ENCODE measurements at regions not wholly inside any gene's neighbourhood (a gene's known extent, or its start where the extent isn't known, plus 50 kb on each side); places are given as distances from the start of the nearest gene placed in this dataset.

DNA sequence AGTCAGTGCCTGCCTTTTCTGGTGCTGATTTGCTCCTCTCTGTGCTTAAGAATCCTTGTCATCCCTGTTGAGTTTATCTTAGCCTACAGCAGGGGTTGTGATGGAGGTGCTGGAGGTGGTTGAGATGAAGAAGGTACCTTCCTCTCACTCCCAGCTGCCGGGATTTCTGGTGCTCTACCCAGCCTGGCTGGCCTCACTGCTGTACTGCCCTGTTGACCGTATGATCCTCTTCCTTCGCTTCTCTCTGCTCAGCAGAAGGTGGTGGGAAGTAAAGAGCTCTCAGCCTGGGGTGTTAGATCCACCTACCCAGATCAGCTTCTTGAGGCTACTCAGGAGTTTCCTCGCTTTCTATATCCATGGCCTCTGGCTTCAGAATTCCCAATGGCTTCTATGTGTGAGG, 101.0 kb upstream of the NXT1 start:
- no peak for DNase-seq

DNA sequence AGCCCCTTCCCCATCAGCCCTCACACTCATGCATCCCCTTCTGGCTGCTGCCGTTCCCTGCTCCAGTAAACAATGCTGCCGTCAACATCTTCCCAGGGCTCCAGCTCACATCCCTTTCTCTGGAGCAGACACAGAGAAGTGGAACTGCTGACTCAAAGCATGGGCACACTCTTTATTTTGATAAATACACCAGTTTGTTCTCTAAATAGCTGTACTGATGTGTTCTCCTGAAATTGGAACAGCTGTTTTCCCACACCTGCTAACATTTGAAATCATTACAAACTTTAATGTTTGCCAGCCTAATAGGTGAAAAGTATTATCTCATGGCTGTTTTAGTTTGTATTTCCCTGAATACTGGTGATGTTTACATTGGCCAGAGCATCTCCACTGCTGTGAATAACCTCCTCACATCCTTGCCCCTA, 102.1 kb upstream of the NXT1 start:
- DNase-seq: no peak

DNA sequence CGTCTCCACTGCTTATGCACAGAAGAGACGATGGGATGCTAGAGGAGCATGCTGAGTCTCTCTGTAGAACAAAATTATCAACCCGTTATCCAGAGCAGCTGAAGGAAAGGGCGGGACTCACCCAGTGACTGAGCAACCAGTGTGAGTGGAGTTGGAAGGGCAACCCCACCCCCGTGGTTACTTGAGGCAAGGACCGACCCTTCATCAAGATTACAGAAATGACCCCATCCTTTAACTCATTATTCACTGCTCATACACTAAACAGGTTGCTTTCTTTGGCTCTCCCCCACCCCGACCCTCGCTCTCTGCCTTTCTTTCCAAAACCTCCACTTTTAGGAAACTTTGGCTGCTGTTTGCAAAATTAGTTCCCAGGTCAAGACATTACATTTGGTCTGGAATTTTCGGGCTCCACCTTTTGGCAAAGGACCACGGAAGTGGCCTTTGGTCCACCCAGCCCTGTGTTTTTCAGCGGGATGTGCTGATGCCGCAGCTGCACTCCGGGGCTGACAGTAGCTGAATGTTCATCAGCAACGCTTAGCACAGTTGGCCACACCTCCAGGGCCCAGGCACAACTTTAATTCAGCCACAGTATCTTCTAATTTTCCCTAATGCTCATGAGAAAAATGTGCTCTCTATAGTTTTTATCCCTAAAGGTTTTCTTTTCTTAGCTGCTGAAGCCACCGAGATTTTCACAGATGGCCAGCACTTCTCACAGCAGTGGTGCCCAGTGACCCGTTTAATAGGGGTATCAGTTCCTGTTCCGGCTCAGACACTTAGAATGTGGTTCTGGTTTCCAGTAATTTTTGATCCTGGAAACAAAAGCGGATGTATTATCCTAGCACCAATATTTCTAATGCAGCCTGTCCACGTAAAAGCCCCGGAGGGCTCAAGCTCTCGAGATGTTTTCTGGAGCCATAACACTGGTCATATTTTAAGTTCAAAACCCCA, 103.6 kb upstream of the NXT1 start:
- DNase-seq: no peak

DNA sequence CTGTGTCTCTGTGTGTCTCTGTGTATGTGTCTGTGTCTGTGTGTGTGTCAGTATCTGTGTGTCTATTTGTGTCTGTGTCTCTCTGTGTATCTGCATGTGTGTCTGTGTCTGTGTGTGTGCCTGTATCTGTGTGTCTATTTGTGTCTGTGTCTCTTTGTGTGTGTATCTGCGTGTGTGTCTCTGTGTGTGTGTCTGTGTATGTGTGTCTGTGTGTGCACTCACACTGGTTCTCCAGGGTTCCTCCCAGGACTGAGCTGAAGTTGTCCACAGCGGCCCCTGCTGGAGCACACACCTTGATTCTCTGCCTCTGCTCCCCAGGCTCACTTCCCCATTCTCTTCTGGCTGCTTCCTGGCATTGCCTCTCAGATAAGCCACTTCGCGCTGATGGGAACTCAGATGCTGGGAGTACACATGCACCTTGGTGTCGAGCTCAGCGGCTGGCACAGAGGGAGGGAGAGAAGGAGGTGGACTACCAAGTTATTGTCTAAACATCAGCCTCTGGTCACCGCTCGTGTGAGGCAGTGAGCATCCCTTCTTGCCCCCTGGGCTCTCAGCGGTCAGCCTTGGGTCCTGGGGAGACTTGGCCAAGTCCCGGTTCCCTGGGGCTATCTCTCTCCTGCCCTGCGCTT, 104.9 kb upstream of the NXT1 start:
- no peak for DNase-seq

DNA sequence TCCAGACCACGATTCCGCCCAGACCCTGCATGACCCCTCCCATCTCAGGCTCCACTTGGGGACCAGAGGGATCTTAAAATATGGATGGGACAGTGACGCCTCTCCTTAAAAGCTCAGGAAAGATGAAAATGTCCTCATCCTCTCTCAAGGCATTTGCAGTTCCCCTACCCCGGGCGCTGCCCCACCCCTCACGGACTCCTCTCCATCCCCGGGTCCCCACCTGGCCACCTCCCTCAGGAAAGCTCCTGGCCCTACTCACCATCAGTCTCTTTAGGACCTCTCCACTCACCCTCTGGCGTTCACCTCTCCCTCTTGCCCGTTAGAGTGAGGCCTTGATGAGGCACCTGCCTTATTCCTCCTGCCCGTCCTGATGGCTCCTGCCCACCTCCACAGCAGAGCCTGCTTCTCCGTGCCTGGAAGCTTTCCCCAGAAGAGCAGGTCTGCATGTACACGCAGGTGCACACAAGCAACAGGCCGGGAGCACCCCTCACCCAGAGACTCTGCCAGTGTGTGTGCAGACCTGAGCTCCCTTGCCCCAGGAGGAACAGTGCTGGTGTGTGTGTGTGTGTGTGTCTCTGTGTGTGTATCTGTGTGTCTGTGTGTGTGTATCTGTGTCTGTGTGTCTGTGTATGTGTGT, 105.6 kb upstream of the NXT1 start:
- no peak for DNase-seq

DNA sequence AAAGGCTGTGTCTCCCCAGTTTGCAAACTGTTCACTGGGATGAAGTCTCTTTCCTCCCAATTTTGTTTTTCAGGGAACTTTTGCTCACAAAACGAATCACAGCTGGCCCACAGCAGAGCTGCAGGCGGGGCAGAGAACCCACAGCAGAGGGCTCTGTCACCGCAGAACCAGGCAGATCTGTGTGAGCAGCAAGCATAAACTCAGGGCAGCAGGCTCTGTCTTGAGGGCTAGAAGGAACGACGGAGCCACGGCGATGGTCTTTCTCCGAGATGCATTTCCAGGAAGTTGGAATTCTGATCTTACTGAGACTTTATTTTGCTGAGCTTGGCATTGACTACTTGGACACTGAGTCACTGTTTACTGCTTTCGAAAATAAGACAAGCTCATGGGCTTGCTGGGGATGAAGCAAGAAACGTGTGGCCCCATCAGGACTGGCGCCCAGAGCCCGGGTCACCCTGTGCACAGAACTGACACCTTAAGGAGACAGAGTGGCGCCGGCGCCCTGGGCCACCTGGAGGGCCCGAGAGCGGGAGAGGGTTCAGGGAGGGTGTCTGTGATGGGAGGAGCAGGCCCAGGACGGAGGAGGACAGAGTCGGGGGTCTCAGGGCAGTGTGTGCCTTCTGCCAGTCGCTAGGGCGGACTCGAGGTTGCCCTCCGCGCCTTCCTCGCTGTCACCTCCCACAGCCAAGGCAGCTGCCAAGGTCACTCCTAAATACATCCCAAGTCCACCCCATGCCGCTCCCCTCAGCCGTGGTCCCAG, 106.3 kb upstream of the NXT1 start:
- DNase-seq: no peak

DNA sequence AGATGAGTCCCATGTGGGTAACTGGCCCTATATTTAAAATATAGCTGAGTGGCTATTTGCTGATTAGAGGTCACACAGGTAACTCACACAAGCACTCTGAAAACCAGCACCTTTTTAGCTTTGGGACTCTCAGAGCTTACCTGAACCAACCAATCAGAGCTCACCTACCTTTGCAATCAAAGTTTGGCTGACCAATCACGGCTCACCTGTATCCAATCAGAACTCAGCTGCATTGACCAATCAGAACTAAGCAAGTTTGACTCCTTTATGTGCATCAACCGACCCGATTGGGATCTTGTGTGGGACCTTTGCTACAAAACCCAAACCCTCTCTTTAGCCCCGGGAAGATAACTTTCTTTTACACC, 106.8 kb upstream of the NXT1 start:
- no peak for DNase-seq

DNA sequence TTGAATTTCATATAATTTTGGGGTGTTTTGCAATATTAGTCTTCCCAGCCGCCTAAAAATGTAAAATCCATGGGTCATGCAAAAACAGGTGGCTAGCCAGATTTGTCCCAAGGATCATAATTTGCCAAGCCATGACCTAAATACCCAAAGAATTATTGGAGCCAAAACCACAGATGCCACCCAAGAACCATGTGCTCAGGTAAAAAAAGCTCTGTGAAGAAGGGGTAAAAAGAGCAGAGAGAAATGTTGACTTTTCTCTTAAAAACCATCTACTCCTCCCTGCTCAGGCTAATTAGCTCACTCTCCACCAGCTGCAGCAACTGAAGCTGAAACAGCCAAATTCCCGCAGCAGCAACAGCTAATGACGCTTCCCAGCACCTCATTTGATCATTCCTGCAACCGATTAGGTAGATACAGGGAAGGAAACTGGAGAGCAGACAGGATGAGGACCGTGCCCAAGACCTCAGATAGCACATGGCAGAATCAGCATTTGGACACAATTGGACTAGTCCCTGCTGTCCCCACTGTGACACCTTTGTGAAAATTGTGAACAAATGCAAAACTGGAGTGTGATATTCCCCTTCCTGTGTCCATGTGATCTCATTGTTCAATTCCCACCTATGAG, 107.9 kb upstream of the NXT1 start:
- peak; percentile 63 for DNase-seq

DNA sequence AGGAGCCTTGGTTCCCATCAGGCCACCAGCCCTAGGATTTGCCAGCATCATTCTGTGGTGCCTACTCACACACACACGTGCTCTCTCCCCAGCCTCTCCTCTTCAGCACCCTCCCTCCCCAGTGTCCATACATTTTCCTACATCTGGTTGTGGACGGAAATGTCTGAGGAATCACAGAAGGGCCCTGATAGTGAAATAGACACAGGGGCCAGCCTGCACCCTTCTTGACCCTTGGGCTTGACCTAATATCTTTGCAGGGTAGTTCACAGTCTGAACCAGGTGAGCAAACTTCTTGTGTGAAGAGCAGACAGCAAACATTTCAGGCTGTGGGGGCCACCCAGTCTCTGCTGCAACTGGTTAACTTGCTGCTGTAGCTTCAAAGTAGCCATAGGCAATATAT, 108.5 kb upstream of the NXT1 start:
- DNase-seq: peak; percentile 22

DNA sequence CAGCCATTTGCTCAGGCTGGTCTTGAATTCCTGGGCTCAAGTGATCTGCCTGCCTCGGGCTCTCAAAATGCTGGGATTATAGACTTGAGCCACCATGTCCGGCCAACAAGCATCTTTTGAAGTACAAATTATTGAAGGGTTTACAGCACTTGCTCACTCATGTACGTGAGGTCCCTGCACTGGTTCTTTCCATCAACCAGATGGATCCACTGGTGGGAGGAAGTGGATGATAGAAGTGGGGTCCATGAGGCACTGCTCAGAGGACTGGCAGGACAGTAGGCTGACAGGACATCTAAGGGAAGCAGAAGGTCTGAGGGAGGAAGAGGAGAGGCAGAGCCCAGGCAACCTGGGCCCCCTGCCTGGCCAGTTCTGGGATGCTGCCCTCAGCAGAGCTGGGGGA, 109.2 kb upstream of the NXT1 start:
- no peak for DNase-seq

DNA sequence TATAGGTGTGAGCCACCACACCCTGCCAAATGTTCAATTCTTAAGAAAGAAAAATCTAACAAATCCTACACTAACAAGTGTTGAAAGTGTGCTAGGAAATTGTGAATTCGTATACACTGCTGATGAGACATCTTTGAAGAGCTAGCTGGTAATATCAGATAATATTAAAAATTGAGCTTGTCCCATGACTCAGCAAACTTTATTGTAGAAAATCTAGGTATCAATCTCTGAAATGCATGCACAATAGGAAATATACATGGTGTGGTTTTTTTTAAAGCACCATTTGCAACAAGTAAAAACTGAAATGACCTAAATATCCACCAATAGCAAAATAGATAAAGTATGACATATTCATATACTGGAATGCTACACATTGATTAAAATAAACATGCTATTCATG, 110.1 kb upstream of the NXT1 start:
- no peak for DNase-seq

DNA sequence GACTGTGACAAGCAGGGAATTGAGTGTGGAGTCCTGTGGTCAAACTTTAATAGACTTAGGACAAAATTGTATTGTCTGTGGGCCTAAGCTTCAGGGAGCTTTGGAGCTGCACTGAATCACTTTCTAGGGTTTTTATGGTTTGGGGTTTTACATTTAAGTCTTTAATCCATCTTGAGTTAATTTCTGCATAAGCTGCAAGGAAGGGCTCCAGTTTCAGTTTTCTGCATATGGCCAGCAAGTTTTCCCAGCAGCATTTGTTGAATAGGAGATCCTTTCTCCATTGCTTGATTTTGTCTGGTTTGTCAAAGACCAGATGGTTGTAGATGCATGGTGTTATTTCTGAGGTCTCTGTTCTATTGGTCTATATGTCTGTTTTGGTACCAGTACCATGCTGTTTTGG, 113.4 kb upstream of the NXT1 start:
- no peak for DNase-seq

DNA sequence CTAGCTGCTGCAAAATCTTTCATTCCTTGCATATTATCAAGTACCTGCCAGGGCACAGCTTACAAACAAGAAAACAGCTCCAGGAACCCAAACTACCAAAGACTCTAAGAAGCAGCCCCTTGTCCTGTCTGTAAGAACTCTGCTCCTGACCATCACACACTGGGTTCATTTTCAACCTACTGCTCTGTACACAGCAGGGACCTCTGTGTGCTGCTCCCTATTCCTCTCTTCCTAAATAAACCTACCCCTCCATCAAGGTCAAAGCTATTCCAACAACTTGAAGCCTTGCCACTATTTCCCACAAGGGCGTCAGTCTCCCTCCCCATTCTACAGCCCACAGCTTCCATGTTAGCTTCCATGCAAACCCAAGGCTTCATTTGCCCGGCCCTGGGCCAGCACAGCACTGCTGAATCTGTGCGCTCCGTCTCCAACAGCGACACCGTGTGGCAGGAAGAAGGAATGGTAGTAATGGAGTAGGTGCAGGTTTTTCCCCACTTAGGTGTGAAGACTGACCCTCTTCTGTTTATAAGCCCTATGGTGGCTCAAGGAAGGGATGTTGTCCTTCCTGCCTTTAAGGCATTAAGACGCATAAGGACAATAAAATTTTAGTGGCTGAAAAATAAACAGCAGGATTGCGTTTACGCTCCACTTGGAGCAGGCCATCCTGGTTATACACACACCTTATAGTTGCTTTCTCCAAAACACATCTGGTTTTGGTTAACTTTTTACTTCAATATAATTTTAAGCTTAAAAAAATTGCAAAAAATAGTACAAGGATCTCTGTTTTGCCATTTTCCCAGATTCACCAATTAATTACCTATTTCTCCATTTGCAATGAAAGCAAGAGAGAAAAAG, 115.2 kb upstream of the NXT1 start:
- no peak for DNase-seq

DNA sequence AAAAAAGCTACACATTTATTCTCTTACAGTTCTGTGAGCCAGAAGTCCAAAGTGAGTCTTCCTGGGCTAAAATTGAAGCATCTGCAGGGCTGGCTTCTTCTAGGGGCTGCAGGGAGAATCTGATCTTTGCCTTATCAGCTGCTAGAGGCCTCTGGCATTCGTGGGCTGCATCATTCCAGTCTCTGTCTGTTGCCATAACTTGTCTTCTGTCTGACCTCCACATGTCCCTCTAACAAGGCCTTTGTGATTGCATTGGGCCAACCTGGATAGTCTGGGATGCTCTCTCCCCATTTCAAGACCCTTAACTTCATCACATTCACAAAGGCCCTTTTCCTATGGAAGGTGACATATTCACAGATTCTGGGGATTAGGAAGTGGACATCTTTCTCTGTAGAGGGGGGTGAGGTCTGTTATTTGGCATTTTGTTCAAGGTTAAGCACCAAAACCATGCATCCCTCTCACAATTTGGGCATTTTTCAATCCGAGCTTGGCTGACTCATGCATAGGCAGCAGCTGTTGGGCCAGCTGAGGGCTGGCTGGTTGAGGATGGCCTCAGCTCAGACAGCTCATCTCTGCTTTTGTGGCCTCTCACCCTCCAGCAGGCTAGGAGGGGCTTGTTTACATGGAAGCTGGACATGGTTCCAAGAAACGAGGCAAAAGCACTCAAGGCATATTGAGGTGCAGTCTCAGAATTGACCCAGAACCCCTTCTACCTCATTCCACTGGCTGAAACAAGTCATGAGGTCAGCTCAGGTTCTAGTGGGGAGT, 116.1 kb upstream of the NXT1 start:
- DNase-seq: no peak

DNA sequence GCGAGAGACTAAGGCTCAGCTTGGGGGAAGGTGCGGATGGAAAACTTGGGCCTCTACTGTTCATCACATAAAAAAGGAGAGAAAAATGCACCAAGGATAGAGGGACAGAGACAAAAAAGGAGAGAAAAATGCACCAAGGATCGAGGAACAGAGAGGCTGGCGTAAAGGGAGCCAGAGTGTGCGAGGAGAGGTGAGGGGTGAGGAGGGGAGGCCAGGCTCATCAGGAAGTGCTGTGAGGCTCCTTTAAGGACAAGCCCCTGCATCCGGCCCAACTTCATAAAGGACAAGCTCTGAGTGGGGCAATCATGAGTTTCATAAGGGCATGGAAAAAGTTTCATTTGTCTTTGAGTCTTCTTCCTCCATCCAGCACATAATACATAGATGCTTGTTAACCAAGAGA, 117.2 kb upstream of the NXT1 start:
- no peak for DNase-seq

DNA sequence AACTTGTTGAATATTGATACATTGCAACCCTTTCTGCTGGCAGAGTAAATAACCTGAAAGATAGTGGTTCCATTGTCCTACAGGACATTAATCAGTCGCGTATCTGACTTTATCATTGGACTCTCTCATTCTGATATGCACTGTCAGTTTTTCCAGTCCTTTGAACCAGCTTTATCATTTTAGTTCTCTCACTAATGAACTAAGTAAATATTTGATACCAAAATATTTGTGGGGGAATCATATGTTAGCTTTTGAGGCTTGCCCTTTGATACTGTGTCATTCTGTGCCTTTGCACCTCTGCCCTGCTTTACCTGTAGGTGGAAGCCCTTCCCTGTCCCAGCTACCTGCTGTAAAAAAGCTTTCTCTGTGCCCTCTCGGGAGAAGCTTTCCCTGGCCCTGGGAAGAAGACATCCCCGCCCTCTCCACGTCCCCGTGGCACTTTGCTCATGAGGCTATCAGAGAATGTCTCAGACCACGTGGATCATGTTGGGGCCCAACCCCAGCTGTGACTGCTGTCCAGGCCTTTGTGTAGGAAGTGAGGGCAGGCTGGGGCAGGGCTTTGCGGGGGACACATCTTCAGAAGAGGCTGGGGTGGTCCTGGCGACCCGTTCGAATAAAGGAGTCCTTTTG, 117.8 kb upstream of the NXT1 start:
- DNase-seq: no peak

DNA sequence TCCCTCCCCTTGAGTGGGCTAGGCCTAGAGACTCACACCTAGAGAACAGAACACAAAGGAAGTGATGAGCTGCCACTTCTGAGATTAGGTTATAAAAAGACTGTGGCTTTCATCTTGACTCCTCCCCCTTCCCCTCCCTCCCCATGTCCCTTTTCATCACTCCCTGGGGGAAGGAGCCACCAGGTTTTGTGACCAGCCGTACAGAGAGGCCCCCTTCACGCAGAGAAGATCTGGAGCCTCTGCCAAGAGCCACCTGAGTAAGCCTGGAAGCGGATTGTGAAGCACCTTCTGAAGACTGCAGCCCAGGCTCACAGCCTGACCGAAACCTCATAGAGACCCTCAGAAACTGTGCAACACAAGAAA, 118.4 kb upstream of the NXT1 start:
- DNase-seq: no peak

DNA sequence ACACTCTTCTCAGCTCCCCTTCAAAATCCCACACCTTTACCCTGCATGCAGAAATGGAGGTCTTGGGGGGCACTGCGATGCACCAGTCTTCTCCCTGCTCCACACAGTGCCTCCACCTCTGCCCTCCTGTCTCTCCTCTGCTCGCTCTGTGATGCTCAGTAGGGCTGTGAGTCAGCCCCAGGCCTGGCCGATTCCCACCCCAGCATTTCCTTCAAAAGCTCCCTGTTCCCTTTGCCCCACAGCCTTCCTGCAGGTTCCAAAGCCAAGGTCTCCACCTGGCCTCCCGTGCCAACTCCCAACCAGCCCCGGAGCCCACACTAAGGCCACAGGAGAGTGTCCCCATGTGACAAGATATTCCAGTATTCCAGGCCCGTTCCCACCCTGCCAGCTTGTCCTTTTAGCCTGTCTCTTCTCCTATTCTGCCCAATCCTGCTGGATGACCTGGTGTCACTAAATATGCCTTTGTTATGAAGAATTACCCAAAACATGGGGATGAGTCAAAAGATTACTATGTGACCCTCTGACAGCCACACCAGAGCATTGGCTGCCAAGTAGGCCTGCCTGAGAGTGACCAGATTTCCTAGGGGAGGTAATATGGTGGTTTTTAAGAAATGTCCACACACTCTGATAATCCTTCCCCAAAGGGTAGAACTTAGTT, 118.9 kb upstream of the NXT1 start:
- DNase-seq: no peak

DNA sequence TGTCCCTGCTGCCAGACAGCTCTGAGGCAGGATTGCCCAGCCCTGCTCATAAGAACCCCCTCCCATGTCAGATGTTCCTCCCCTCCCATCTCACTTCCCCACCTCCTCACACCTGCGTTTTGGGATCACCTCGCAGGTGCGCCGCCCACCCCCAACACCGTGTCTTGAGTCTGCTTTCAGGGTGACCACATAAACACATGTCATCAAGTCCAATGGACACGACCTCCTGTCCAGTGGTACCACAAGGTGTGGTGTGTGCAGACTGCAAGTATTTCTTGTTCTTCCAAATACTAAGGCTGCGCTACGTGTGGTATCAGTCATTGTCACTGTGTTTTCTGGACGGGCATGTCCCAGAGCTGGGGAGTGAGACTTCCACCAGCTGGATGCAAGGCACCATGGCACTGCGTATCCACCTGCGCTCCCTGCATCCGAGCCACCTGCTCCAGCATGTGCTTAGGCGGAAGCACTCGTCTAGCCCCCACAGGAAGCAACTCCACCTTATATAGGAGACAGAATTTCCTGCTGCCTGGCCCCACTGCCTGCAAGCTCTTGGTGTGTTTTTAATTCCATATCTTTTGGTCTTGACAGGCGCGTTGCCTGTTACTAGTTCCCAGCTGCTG, 119.7 kb upstream of the NXT1 start:
- DNase-seq: no peak

DNA sequence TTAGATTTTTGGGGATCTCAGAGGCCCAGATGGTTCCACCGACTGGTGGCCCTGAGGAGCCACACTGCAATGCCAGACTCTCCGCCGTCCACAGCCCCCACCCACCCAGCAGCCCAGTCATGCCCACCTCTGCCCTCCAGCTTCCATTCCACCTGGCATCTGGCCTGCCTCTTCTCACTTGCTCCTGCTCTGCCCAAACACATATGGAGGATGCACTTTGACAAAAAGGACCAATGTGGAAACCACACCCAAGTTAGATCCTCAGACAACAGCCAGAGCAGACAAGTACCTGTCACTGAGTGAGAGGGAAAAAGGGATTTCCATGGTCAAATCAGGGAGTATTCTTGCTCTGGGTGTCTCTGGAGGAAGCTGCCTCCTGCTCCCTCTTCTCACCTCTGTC, 120.6 kb upstream of the NXT1 start:
- DNase-seq: no peak

Measured in DMS79 treated with DMSO at 0.1 percent for 48 hours (cell line).